WTC11 (cell line): ENCODE measurements at regions not wholly inside any gene's neighbourhood (a gene's known extent, or its start where the extent isn't known, plus 50 kb on each side); places are given as distances from the start of the nearest gene placed in this dataset.

Experiments used
- ATAC-seq: fragments of 200-7000 bp; cut with Tn5 transposase; 2 replicates; pipeline ENCODE4 v1.10.0; 2021; ENCODE audit warnings: mild to moderate bottlenecking, moderate library complexity
- CTCF ChIA-PET: fragments of 300-600 bp; sonication (Branson Sonifier 250); formaldehyde crosslinking; loops from one replicate; lab custom pipeline; 2021; ENCODE audit warnings: antibody characterized with exemption; lab: Charles Lee
- POLR2A ChIA-PET: fragments of 350-600 bp; sonication (Branson Sonifier 250); formaldehyde crosslinking; loops from one replicate; lab custom pipeline; 2021; ENCODE audit warnings: antibody characterized with exemption; lab: Charles Lee
- DNase-seq: peaks from one replicate; pipeline ENCODE4 v3.0.0; 2021; ENCODE audit warnings: low spot score
- H3K27ac Mint-ChIP-seq: 2 replicates; pipeline ENCODE4 v1.8.0; 2021; ENCODE audit warnings: mixed read lengths
- H3K27me3 Mint-ChIP-seq: 2 replicates; pipeline ENCODE4 v1.8.0; 2021; ENCODE audit warnings: low read depth, mild to moderate bottlenecking, moderate library complexity, mixed read lengths
- H3K36me3 Mint-ChIP-seq: 2 replicates; pipeline ENCODE4 v1.8.0; 2021; ENCODE audit warnings: mixed read lengths
- H3K4me1 Mint-ChIP-seq: 2 replicates; pipeline ENCODE4 v1.8.0; 2022; ENCODE audit warnings: mixed read lengths
- H3K4me3 Mint-ChIP-seq: 2 replicates; pipeline ENCODE4 v1.8.0; 2021; ENCODE audit warnings: mild to moderate bottlenecking, moderate library complexity, mixed read lengths
- H3K9me3 Mint-ChIP-seq: 2 replicates; pipeline ENCODE4 v1.8.0; 2021; ENCODE audit warnings: mixed read lengths
- ATF1 ChIP-seq: sonication (generic); formaldehyde crosslinking; IDR thresholded peaks from 2 replicates; pipeline ENCODE4 v1.8.1; 2023; ENCODE audit warnings: mild to moderate bottlenecking, moderate library complexity, missing genetic modification reagents
- ATF3 ChIP-seq: sonication (generic); formaldehyde crosslinking; conservative IDR thresholded peaks from 2 replicates; pipeline ENCODE4 v1.8.1; 2022; ENCODE audit warnings: mild to moderate bottlenecking, missing genetic modification reagents
- ETV6 ChIP-seq: sonication (generic); formaldehyde crosslinking; IDR thresholded peaks from 2 replicates; pipeline ENCODE4 v1.8.1; 2022; ENCODE audit warnings: mild to moderate bottlenecking, missing genetic modification reagents
- GABPB1 ChIP-seq: sonication (generic); formaldehyde crosslinking; IDR thresholded peaks from 2 replicates; pipeline ENCODE4 v1.8.1; 2023; ENCODE audit warnings: mild to moderate bottlenecking, missing genetic modification reagents
- GRHL2 ChIP-seq: fragments of 250-450 bp; sonication (Bioruptor Pico); IDR thresholded peaks from 2 replicates; pipeline ENCODE4 v1.8.0; 2022; ENCODE audit warnings: mild to moderate bottlenecking, moderate library complexity; ENCODE audit not compliant: insufficient replicate concordance, severe bottlenecking
- IRF1 ChIP-seq: sonication (generic); formaldehyde crosslinking; IDR thresholded peaks from 2 replicates; pipeline ENCODE4 v1.8.0; 2023; ENCODE audit warnings: missing genetic modification reagents
- MLX ChIP-seq: sonication (generic); formaldehyde crosslinking; IDR thresholded peaks from 2 replicates; pipeline ENCODE4 v1.8.1; 2023; ENCODE audit warnings: mild to moderate bottlenecking, missing genetic modification reagents, moderate library complexity
- MXD4 ChIP-seq: fragments of 250-450 bp; sonication (Bioruptor Pico); IDR thresholded peaks from 2 replicates; pipeline ENCODE4 v1.8.0; 2021; ENCODE audit warnings: mild to moderate bottlenecking, moderate library complexity, borderline replicate concordance
- MYBL2 ChIP-seq: sonication (generic); formaldehyde crosslinking; IDR thresholded peaks from 2 replicates; pipeline ENCODE4 v1.8.1; 2023; ENCODE audit warnings: mild to moderate bottlenecking, moderate library complexity, missing genetic modification reagents
- NR2C2 ChIP-seq: sonication (generic); formaldehyde crosslinking; IDR thresholded peaks from 2 replicates; pipeline ENCODE4 v1.8.0; 2022; ENCODE audit warnings: mild to moderate bottlenecking, missing genetic modification reagents
- OVOL2 ChIP-seq: fragments of 250-450 bp; sonication (Bioruptor Pico); IDR thresholded peaks from 2 replicates; pipeline ENCODE4 v1.9.0; 2021; ENCODE audit warnings: mild to moderate bottlenecking, borderline replicate concordance
- SOX15 ChIP-seq: fragments of 250-450 bp; sonication (Bioruptor Pico); IDR thresholded peaks from 2 replicates; pipeline ENCODE4 v1.9.0; 2021; ENCODE audit warnings: mild to moderate bottlenecking
- ZNF396 ChIP-seq: fragments of 250-450 bp; sonication (Bioruptor Pico); IDR thresholded peaks from 2 replicates; pipeline ENCODE4 v1.8.0; 2021; ENCODE audit warnings: mild to moderate bottlenecking, moderate library complexity, borderline replicate concordance
- ZNF416 ChIP-seq: fragments of 250-450 bp; sonication (Bioruptor Pico); IDR thresholded peaks from 2 replicates; pipeline ENCODE4 v1.9.0; 2021; ENCODE audit warnings: mild to moderate bottlenecking, inconsistent platforms
- ZSCAN18 ChIP-seq: fragments of 250-450 bp; sonication (Bioruptor Pico); IDR thresholded peaks from 2 replicates; pipeline ENCODE4 v2.1.2; 2022; ENCODE audit warnings: mild to moderate bottlenecking, moderate library complexity
- TF ChIP-seq, protein P1 (sequence below): sonication (generic); formaldehyde crosslinking; IDR thresholded peaks from 2 replicates; pipeline ENCODE4 v1.8.1; 2022; ENCODE audit warnings: missing genetic modification reagents, borderline replicate concordance
- TF ChIP-seq, protein P2 (sequence below): fragments of 250-450 bp; sonication (Bioruptor Pico); IDR thresholded peaks from 2 replicates; pipeline ENCODE4 v1.9.0; 2021; ENCODE audit warnings: mild to moderate bottlenecking
- TF ChIP-seq, protein P3 (sequence below): sonication (generic); formaldehyde crosslinking; IDR thresholded peaks from 2 replicates; pipeline ENCODE4 v1.8.1; 2022; ENCODE audit warnings: low read depth, mild to moderate bottlenecking, moderate library complexity, missing genetic modification reagents, borderline replicate concordance
- TF ChIP-seq, protein P4 (sequence below): sonication (generic); formaldehyde crosslinking; IDR thresholded peaks from 2 replicates; pipeline ENCODE4 v1.8.0; 2023; ENCODE audit warnings: missing genetic modification reagents, mild to moderate bottlenecking, borderline replicate concordance

DNA sequence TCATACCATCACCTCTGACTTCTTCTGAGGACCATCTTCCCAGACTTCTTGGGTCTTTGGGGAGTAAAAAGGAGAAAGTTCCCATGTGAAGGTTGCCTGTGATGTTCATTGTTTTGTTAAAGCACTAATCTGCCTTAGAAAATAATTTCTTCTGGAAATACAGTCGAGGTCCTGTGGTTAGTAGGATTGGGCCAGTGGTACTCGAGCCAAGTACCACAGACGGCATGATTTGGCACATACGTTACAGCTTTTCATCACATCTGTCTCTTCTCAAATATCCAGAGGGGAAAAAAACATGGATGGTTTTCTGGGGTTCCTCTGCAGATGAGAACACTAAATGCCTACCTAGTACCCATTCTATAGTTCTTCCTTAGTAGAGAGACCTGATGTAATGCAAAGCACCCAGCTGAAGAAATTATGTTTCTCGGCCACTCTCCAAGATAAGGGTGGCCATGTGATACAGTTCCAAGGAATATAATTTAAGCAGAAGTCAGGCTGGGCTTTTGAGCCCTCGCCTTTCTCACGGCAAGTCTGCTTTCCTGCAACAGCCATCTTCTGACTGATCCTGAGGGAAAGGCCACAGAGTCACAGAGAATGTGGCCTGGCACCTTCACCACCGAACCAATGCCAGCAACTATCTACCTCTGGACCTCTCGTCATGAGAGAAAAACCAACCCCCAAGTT is 161.0 kb downstream of the RNF152 start:
- POLR2A ChIA-PET = interaction anchor here (0.7 kb wide), 1 partner anchor 12 kb away, joined by 3 read pairs; no protein-coding TSS in a partner anchor
- Mint-ChIP-seq H3K36me3 (peaks cover 3% of the 10 kb centered on the region), H3K27me3 (no peaks in the 10 kb centered on the region), H3K27ac (no peak overlapping the region), H3K4me1 (peaks cover 12% of the 10 kb centered on the region), H3K9me3 (peaks cover 16% of the 10 kb centered on the region), H3K4me3 (no peak overlapping the region)
- TF ChIP-seq ZNF396 = no peak
- no peak for TF ChIP-seq SOX15
- CTCF ChIA-PET = no interaction called here
- DNase-seq = no peak
- ATAC-seq = no peak

- Mint-ChIP-seq H3K36me3 (peaks cover 9% of the 10 kb centered on the region), H3K9me3 (peaks cover 23% of the 10 kb centered on the region), H3K4me3 (no peak overlapping the region), H3K27ac (no peak overlapping the region), H3K4me1 (peaks cover 7% of the 10 kb centered on the region), H3K27me3 (no peaks in the 10 kb centered on the region)
- ChIA-PET POLR2A (no interaction called here), CTCF (no interaction called here)
- TF ChIP-seq ATF1 (no peak), GABPB1 (no peak), ATF3 (CRISPR knock-in tag) (no peak), ETV6 (CRISPR knock-in tag) (no peak), ZNF416 (CRISPR knock-in tag) (no peak), IRF1 (no peak), MXD4 (CRISPR knock-in tag) (no peak)
- TF ChIP-seq, protein P1, sequence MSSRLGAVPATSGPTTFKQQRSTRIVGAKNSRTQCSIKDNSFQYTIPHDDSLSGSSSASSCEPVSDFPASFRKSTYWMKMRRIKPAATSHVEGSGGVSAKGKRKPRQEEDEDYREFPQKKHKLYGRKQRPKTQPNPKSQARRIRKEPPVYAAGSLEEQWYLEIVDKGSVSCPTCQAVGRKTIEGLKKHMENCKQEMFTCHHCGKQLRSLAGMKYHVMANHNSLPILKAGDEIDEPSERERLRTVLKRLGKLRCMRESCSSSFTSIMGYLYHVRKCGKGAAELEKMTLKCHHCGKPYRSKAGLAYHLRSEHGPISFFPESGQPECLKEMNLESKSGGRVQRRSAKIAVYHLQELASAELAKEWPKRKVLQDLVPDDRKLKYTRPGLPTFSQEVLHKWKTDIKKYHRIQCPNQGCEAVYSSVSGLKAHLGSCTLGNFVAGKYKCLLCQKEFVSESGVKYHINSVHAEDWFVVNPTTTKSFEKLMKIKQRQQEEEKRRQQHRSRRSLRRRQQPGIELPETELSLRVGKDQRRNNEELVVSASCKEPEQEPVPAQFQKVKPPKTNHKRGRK (CRISPR knock-in tag) = no peak
- TF ChIP-seq, protein P2, sequence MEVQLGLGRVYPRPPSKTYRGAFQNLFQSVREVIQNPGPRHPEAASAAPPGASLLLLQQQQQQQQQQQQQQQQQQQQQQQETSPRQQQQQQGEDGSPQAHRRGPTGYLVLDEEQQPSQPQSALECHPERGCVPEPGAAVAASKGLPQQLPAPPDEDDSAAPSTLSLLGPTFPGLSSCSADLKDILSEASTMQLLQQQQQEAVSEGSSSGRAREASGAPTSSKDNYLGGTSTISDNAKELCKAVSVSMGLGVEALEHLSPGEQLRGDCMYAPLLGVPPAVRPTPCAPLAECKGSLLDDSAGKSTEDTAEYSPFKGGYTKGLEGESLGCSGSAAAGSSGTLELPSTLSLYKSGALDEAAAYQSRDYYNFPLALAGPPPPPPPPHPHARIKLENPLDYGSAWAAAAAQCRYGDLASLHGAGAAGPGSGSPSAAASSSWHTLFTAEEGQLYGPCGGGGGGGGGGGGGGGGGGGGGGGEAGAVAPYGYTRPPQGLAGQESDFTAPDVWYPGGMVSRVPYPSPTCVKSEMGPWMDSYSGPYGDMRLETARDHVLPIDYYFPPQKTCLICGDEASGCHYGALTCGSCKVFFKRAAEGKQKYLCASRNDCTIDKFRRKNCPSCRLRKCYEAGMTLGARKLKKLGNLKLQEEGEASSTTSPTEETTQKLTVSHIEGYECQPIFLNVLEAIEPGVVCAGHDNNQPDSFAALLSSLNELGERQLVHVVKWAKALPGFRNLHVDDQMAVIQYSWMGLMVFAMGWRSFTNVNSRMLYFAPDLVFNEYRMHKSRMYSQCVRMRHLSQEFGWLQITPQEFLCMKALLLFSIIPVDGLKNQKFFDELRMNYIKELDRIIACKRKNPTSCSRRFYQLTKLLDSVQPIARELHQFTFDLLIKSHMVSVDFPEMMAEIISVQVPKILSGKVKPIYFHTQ (CRISPR knock-in tag) = no peak
- DNase-seq (no peak), ATAC-seq (no peak)
Observed at GRCh38 chr18:61731178-61731577, 161.6 kb downstream of the RNF152 start.

- H3K27me3 Mint-ChIP-seq = no peaks in the 10 kb centered on the region
- no peak overlapping the region for H3K4me3 Mint-ChIP-seq
- no peak for DNase-seq
- peaks cover 41% of the 10 kb centered on the region for H3K9me3 Mint-ChIP-seq
- ChIA-PET CTCF (no interaction called here), POLR2A (no interaction called here)
- no peaks in the 10 kb centered on the region for H3K4me1 Mint-ChIP-seq
- H3K36me3 Mint-ChIP-seq = peaks cover 13% of the 10 kb centered on the region
- H3K27ac Mint-ChIP-seq = no peak overlapping the region
- no peak for ATAC-seq
- TF ChIP-seq ZSCAN18 (no peak), MYBL2 (no peak), OVOL2 (CRISPR knock-in tag) (no peak), NR2C2 (no peak), GRHL2 (CRISPR knock-in tag) (no peak), MLX (no peak)
- TF ChIP-seq, protein P3, sequence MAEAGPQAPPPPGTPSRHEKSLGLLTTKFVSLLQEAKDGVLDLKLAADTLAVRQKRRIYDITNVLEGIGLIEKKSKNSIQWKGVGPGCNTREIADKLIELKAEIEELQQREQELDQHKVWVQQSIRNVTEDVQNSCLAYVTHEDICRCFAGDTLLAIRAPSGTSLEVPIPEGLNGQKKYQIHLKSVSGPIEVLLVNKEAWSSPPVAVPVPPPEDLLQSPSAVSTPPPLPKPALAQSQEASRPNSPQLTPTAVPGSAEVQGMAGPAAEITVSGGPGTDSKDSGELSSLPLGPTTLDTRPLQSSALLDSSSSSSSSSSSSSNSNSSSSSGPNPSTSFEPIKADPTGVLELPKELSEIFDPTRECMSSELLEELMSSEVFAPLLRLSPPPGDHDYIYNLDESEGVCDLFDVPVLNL = no peak
- TF ChIP-seq, protein P4, sequence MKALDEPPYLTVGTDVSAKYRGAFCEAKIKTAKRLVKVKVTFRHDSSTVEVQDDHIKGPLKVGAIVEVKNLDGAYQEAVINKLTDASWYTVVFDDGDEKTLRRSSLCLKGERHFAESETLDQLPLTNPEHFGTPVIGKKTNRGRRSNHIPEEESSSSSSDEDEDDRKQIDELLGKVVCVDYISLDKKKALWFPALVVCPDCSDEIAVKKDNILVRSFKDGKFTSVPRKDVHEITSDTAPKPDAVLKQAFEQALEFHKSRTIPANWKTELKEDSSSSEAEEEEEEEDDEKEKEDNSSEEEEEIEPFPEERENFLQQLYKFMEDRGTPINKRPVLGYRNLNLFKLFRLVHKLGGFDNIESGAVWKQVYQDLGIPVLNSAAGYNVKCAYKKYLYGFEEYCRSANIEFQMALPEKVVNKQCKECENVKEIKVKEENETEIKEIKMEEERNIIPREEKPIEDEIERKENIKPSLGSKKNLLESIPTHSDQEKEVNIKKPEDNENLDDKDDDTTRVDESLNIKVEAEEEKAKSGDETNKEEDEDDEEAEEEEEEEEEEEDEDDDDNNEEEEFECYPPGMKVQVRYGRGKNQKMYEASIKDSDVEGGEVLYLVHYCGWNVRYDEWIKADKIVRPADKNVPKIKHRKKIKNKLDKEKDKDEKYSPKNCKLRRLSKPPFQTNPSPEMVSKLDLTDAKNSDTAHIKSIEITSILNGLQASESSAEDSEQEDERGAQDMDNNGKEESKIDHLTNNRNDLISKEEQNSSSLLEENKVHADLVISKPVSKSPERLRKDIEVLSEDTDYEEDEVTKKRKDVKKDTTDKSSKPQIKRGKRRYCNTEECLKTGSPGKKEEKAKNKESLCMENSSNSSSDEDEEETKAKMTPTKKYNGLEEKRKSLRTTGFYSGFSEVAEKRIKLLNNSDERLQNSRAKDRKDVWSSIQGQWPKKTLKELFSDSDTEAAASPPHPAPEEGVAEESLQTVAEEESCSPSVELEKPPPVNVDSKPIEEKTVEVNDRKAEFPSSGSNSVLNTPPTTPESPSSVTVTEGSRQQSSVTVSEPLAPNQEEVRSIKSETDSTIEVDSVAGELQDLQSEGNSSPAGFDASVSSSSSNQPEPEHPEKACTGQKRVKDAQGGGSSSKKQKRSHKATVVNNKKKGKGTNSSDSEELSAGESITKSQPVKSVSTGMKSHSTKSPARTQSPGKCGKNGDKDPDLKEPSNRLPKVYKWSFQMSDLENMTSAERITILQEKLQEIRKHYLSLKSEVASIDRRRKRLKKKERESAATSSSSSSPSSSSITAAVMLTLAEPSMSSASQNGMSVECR (CRISPR knock-in tag) = no peak
Observed at GRCh38 chr18:61729322-61729721, 163.5 kb downstream of the RNF152 start.
